ENCODE measurements at regions not wholly inside any gene's neighbourhood (a gene's known extent, or its start where the extent isn't known, plus 50 kb on each side); places are given as distances from the start of the nearest gene placed in this dataset.

DNA sequence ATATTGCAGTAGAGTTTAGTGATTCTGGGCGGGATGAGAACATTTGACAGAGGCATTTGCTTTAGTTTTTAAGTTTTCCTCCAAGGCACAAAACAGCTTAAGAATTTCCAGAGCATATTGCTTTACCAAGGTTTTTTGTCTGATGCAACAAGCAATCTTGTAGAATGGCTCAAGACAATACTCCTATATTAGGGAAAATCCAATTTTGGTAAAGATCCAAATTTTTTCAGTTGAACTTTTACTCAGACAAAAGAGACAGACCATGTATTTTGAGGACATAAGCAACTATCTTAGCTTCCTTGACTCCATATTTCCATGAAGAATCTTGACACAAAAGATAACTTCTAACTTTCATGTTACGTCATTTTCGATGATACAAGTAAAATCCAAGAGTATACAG lies 92.3 kb upstream of the NANOS1 start:
- 86% methylated on average over 3 of the region's 3 CpGs for WGBS
- no peak overlapping the region for H3K4me3 ChIP-seq (ENCODE audit: low read depth in 1 of 3, low read length in 3 of 3)
- DNase-seq (ENCODE audit: low spot score): no peak
- peaks cover 0 to 6% (median 0%) of the 10 kb centered on the region in 4 donors for H3K9me3 ChIP-seq (ENCODE audit: control insufficient read depth in 4 of 4, low read length in 3 of 4)
- TF ChIP-seq TAF1 (conservative IDR thresholded peaks at IDR 0.05): no peak
- TF ChIP-seq HNF4A (conservative IDR thresholded peaks at IDR 0.05): no peak
- TF ChIP-seq JUND (IDR thresholded peaks at IDR 0.05): no peak
- no peak for TF ChIP-seq FOXA2 (IDR thresholded peaks at IDR 0.05)
- TF ChIP-seq, protein P1, sequence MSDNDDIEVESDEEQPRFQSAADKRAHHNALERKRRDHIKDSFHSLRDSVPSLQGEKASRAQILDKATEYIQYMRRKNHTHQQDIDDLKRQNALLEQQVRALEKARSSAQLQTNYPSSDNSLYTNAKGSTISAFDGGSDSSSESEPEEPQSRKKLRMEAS (IDR thresholded peaks at IDR 0.05): no peak
- H3K9ac ChIP-seq (ENCODE audit: low read depth in 1 of 2, low read length in 2 of 2): no peak overlapping the region
- H3K4me1 ChIP-seq (ENCODE audit: control insufficient read depth in 4 of 4, insufficient read depth in 4 of 4, low read length in 3 of 4): no peaks in the 10 kb centered on the region
- H3K27ac ChIP-seq (ENCODE audit: low read depth in 1 of 2, low read length in 2 of 2): no peak overlapping the region
- H3K27me3 ChIP-seq (ENCODE audit: control insufficient read depth in 4 of 4, insufficient read depth in 4 of 4, low read length in 3 of 4): no peaks in the 10 kb centered on the region
- H3K36me3 ChIP-seq (ENCODE audit: control insufficient read depth in 4 of 4, insufficient read depth in 3 of 4, low read depth in 1 of 4, low read length in 3 of 4): no peaks in the 10 kb centered on the region

DNA sequence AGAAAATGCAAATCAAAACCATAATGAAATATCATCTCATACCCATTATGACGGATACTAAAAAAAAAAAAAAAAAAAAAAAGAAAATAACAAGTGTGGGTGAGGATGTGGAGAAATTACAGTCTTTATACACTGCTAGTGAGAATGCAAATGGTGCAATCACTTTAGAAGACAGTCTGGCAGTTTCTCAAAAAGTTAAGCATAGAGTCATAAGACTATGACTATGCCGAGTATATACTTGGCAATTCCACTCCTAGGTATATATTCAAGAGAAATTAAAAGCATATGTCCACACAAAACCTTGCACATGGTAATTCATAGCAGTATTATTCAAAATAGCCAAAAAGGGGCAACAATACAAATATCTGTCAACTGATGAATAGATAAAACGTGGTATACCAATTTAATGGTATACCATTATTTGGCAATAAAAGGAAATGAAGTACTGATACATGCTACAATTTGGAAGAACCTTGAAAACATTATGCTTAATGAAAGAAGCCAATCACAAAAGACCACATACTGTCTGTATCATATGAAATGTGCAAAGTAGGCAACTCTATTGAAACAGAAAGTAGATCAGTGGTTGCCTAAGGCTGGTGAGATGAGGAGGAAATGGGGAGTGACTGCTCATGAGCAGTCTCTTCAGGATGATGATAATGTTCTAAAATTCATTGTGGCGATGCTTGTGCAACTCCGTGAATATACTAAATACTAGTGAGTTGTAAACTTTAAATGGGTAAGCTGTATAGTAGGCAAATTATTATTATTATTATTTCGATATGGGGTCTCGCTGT lies 90.1 kb upstream of the NANOS1 start:
- no peak overlapping the region for H3K4me3 ChIP-seq (ENCODE audit: low read depth in 1 of 3, low read length in 3 of 3)
- H3K27ac ChIP-seq (ENCODE audit: low read depth in 1 of 2, low read length in 2 of 2): no peak overlapping the region
- no peaks in the 10 kb centered on the region for H3K9me3 ChIP-seq (ENCODE audit: control insufficient read depth in 4 of 4, low read length in 3 of 4)
- no peak overlapping the region for H3K9ac ChIP-seq (ENCODE audit: low read depth in 1 of 2, low read length in 2 of 2)
- no peaks in the 10 kb centered on the region for H3K4me1 ChIP-seq (ENCODE audit: control insufficient read depth in 4 of 4, insufficient read depth in 4 of 4, low read length in 3 of 4)
- no peaks in the 10 kb centered on the region for H3K36me3 ChIP-seq (ENCODE audit: control insufficient read depth in 4 of 4, insufficient read depth in 3 of 4, low read depth in 1 of 4, low read length in 3 of 4)
- no peak for DNase-seq (ENCODE audit: low spot score)
- 84% methylated on average over 7 of the region's 7 CpGs for WGBS
- peaks cover 0 to 2% (median 0%) of the 10 kb centered on the region in 4 donors for H3K27me3 ChIP-seq (ENCODE audit: control insufficient read depth in 4 of 4, insufficient read depth in 4 of 4, low read length in 3 of 4)
- TF ChIP-seq JUND (IDR thresholded peaks at IDR 0.05) (no peak), EGR1 (IDR thresholded peaks at IDR 0.05; ENCODE audit: low read depth in 2 of 2) (no peak), FOXA2 (IDR thresholded peaks at IDR 0.05) (no peak)
- TF ChIP-seq, protein P2, sequence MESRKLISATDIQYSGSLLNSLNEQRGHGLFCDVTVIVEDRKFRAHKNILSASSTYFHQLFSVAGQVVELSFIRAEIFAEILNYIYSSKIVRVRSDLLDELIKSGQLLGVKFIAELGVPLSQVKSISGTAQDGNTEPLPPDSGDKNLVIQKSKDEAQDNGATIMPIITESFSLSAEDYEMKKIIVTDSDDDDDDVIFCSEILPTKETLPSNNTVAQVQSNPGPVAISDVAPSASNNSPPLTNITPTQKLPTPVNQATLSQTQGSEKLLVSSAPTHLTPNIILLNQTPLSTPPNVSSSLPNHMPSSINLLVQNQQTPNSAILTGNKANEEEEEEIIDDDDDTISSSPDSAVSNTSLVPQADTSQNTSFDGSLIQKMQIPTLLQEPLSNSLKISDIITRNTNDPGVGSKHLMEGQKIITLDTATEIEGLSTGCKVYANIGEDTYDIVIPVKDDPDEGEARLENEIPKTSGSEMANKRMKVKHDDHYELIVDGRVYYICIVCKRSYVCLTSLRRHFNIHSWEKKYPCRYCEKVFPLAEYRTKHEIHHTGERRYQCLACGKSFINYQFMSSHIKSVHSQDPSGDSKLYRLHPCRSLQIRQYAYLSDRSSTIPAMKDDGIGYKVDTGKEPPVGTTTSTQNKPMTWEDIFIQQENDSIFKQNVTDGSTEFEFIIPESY (IDR thresholded peaks at IDR 0.05): no peak
- TF ChIP-seq, protein P3, sequence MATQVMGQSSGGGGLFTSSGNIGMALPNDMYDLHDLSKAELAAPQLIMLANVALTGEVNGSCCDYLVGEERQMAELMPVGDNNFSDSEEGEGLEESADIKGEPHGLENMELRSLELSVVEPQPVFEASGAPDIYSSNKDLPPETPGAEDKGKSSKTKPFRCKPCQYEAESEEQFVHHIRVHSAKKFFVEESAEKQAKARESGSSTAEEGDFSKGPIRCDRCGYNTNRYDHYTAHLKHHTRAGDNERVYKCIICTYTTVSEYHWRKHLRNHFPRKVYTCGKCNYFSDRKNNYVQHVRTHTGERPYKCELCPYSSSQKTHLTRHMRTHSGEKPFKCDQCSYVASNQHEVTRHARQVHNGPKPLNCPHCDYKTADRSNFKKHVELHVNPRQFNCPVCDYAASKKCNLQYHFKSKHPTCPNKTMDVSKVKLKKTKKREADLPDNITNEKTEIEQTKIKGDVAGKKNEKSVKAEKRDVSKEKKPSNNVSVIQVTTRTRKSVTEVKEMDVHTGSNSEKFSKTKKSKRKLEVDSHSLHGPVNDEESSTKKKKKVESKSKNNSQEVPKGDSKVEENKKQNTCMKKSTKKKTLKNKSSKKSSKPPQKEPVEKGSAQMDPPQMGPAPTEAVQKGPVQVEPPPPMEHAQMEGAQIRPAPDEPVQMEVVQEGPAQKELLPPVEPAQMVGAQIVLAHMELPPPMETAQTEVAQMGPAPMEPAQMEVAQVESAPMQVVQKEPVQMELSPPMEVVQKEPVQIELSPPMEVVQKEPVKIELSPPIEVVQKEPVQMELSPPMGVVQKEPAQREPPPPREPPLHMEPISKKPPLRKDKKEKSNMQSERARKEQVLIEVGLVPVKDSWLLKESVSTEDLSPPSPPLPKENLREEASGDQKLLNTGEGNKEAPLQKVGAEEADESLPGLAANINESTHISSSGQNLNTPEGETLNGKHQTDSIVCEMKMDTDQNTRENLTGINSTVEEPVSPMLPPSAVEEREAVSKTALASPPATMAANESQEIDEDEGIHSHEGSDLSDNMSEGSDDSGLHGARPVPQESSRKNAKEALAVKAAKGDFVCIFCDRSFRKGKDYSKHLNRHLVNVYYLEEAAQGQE (IDR thresholded peaks at IDR 0.05): no peak

DNA sequence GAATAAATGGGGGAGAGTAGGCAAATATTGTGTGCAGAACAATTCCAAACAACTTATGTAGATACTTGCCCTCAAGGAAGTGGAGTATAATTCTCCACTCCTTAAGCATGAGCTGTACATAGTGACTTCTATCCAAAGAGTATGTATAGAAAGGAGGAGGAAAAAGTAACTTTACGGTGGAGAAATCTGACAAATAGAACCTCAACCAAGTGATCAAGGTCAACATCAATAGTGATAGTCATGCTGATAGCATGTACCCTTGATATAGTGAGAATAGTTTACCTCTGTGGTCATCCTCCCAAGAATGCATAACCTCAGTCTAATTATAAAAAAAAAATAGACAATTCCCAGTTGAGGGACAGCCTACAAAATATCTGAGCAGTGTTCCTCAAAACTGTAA lies 89.1 kb upstream of the NANOS1 start:
- Histone ChIP-seq H3K9me3 (ENCODE audit: control insufficient read depth in 4 of 4, low read length in 3 of 4) (no peaks in the 10 kb centered on the region), H3K27me3 (ENCODE audit: control insufficient read depth in 4 of 4, insufficient read depth in 4 of 4, low read length in 3 of 4) (peaks cover 0 to 2% (median 0%) of the 10 kb centered on the region in 4 donors), H3K27ac (ENCODE audit: low read depth in 1 of 2, low read length in 2 of 2) (no peak overlapping the region), H3K4me1 (ENCODE audit: control insufficient read depth in 4 of 4, insufficient read depth in 4 of 4, low read length in 3 of 4) (no peaks in the 10 kb centered on the region), H3K36me3 (ENCODE audit: control insufficient read depth in 4 of 4, insufficient read depth in 3 of 4, low read depth in 1 of 4, low read length in 3 of 4) (no peaks in the 10 kb centered on the region), H3K9ac (ENCODE audit: low read depth in 1 of 2, low read length in 2 of 2) (no peak overlapping the region), H3K4me3 (ENCODE audit: low read depth in 1 of 3, low read length in 3 of 3) (no peak overlapping the region)
- TF ChIP-seq, protein P1 (IDR thresholded peaks at IDR 0.05): no peak
- no peak for TF ChIP-seq HNF4G (IDR thresholded peaks at IDR 0.05)
- no peak for TF ChIP-seq NR2F2 (IDR thresholded peaks at IDR 0.05)
- TF ChIP-seq GABPA (IDR thresholded peaks at IDR 0.05 in 1 of 2, conservative IDR thresholded peaks at IDR 0.05 in 1 of 2): no peak
- TF ChIP-seq, protein P3 (IDR thresholded peaks at IDR 0.05): no peak
- TF ChIP-seq TAF1 (conservative IDR thresholded peaks at IDR 0.05): no peak
- TF ChIP-seq, protein P2 (IDR thresholded peaks at IDR 0.05): no peak
- TF ChIP-seq RXRA (IDR thresholded peaks at IDR 0.05): no peak
- TF ChIP-seq EGR1 (IDR thresholded peaks at IDR 0.05; ENCODE audit: low read depth in 2 of 2): no peak
- TF ChIP-seq YY1 (IDR thresholded peaks at IDR 0.05): no peak
- DNase-seq (ENCODE audit: low spot score): no peak
- WGBS: 85% methylated on average over 1 of the region's 1 CpG
